Stimulated activated CD8-positive, alpha-beta memory T cell treated with anti-CD3 and anti-CD28 coated beads, Interleukin-12 subunit alpha, Interleukin-12 subunit beta, amount 100 ng/mL, for 24 hours (primary cell): ENCODE measurements at regions not wholly inside any gene's neighbourhood (a gene's known extent, or its start where the extent isn't known, plus 50 kb on each side); places are given as distances from the start of the nearest gene placed in this dataset.
"Not testable (repeated sequence)": the region's sequence is repeated elsewhere in the genome, so short reads cannot be mapped to it uniquely, and the experiment has no call there.

Experiments used
- DNase-seq: peaks from one replicate; pipeline ENCODE4 v3.0.0-alpha.2; 2020; ENCODE audit errors: extremely low read depth

DNA sequence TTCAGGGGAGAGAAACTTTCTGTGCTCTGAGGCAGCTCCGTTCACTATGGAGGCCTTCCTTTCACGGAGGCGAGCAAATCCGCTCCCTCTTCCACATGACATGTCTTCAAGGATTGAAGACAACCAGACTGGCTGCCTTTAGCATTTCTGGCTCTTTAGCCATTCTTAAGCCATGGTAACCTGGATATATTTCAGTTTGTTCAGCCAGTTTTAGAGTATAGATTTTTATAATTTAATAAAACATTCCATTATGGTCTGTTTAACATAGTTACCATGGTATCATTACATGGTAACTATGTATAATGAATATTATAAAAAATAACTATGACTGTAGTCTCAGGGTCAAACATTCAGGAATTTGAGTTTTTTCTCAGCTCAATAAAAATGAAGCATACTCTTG, 54.2 kb upstream of the NFIA start:
- no peak for DNase-seq

DNA sequence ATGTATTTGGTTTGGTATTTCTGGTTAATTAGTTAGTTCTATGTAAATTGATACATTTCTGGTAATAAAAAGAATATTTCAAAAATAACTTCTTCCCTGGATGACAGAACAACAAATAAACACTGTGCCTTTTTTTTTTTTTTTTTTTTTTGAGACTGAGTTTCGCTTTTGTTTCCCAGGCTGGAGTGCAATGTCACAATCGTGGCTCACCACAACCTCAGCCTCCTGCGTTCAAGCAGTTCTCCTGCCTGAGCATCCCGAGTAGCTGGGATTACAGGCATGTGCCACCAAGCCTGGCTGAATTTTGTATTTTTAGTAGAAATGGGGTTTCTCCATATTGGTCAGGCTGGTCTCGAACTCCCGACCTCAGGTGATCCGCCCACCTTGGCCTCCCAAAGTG, 64.3 kb upstream of the NFIA start:
- DNase-seq, result not testable (repeated sequence)

DNA sequence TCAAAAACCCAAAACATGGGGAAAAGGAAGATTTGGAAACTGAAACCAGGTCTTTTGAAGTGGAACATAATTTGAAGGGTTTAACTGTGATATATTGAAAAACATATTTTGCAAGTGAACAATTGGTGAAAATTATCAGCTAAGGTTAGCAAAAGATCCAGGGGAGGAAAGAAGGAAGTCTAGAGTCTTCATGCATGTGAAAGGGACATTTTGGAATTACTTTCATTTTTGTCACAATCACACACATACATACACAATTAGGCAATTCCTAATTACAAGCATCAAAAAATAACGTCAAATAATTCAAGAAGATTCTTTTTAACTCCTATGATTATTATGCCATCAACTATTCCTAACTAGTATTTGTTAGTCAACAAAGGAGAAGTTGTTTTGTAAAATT, 64.7 kb upstream of the NFIA start:
- no peak for DNase-seq

DNA sequence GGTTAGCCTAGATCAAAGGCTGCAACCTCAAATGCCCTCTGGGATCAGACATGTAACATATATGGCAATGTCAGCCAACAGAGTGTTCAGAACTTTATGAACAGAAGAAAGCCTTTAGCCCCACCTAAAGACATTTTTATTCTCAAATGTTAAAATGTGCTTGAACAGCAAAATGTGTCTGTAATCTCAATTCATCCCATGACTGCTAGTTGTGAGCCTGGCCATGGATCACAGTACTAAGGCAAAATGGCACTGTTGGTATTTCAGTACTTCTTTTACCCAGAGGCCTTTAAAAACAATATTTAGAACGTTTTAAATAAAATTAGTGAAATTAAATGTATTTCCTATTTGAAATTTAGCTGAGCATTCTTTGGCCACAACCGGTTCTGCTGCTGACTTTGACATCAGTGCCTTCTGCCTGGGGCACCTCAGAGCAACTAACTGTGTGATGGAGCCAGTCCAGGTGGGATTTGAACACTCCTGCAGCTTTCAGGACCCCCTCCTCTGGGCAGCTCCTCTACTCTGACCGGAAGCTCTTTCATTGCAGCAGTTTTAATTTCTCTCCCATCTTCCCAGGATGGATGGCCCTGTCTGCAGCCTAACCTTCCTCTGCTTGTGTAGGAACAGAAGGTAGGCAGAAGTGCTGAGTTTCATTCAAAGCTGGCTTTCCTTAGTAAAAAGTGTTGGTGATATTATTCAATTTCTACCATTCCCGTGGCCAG, 68.3 kb upstream of the NFIA start:
- DNase-seq, result no peak

DNA sequence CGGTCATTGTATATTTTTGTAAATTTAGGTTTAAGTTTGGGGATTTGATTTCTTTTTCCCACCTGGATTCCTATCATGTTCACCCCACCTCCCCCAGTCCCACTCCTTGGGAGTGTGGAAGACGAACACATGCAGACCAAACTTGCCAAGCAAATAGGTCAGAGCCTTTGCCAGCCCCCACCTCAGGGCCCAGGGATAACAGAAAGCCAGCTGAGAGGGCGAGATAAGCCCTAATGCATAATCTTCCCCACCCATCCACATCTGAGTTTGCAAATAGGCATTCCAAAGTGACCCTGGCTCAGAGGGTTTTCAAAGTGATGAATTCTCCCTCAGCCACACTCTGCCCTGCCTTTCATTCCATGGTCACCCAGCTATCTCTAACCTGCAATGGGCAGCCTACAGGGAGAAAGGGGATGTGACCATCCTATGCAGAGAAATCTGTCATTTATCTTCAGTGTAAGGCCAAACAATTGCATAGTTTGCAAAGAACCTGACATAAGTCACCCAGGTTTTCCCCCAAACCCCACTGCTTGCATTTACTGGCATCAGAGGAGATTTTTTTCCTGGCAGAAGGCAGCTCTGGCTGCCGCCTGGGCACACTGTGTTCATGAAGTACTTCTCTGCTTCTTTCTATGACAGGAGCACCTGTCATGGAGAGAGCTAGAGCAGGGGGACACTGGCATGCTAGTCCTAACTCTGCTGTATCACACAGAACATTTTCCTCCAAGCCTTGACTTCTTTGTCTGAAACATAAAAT, 69.0 kb upstream of the NFIA start:
- DNase-seq, result no peak

DNA sequence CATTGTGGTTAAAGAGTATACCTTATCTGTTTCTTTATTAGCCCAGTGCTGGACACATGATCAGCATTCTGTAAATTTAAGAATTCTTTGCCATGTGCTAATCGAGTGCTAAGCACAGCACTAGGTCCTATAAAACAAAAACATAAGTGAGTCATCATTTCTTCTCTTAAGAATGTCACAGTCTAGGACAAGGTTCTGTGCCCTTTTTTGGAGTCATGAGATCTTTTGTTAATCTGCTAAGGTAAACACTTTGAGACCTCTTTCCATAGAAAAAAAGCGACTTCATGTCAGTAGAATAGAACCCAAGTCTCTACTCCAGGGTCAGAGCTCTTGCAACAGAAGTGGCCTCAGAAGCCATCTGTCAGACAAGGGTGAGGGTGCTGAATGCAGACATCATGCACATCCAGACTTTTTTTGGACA, 70.0 kb upstream of the NFIA start:
- no peak for DNase-seq

DNA sequence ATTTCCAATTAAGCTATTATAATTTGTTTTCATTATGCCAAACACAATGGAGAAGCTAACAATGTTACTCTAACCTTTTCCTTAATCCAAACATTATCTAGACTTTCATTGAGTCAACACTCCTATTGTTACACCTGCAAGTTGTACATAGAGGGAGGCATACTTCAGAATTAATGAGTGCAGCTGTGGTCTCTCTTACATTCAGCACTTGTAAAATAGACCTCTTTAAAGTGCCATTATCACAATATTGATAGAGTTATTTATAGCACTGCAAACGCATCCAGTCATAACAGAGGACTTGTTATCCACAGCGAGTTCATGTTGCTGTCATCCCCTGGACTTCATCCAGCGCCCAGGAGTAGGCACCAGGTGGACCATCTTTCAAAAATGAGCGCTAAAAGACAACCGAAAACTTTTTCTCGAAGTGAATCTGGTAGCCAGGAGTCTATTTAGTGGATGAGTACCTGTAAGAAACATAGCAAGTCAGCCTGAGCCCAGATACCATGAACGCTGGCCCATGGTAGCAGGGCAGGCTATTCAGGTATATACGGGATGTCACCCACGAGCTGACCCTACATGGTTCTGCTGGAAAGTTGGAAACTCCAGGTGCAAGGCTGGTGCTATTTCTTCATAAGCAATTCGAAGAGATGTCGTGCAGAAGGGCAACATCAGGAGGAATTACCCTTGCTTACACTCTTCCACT, 70.6 kb upstream of the NFIA start:
- no peak for DNase-seq

DNA sequence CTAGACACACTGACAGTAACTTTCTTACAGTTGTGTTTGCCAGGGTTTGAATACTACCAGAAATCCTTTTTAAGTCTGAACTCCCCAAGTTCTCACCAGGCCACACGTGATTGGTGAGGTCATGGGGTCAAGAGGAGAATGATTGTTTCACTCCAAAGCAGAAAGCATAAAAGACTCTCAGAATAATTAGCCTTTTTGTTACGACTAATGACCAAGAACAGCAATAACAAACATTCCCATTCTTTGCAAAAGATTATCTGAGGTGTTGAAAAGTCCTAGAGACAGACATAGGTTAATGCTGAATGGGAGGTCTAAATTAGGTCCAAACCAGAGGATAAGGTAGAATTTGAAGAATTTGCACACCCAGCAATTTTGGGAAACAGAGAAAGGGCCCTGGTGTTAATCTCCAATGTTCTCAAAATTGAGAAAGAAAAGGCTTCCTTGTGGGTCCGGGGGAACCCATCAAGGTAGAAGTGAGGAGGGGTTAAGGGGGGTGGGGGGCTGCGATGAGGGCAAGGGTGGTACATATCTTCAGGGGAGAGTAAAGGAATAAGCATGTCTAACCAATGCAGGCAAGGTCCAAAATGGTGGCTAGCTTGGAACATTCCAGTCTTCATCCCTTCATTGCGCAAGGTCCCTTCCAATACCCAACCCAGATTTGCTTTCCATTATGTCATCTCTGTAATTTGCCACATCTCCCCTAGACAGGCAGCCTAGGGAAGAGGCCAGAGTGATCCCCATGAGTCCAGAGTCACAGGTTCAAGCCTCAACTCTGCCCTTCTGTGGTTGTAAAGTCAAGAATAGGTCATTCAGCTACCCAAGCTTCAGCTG, 74.6 kb upstream of the NFIA start:
- no peak for DNase-seq

DNA sequence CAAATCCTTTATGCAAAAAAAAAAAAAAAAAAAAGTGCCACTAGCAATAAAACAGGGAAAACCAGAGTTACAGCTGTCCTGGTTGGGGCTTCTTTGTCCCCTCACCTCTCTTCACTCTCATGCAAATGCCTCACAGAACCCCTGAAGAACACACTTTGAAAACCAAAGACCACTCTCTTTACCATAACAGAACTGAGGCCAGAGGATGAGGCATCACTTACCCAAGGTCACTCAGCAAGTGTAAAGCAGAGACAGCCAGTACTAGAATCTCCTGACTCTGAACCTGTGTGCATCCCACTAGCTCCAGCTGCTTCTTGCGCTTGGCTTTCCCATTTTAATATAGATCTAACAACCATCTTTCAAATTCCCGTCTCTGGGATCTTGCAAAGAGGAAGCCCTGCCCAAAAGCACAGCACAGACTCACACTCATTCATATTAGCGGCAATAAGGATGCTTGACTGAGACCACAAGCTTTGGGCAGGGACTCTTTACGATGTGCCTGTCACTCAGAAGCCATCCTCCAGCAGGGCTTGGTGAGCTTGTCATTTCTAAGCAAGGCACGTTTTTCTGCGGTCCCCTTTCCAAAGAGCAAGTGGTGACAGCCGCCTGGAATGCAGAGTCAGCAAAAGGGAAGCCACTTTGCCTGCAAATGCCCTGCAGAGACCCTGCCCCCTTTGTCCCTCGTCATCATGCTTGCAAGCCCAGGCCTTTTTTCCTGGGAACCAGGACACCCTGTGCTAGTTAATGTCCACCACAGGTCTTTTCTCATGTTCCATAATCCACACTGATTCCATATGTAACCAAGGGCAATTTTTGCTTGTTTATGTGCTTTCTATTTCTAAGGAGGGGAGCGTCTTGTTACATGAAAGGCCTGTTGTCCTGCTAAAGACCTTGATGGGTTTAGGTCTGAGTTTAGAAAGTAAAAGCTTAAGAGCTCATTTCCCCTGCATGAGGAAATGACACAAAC, 76.5 kb upstream of the NFIA start:
- DNase-seq, result no peak

DNA sequence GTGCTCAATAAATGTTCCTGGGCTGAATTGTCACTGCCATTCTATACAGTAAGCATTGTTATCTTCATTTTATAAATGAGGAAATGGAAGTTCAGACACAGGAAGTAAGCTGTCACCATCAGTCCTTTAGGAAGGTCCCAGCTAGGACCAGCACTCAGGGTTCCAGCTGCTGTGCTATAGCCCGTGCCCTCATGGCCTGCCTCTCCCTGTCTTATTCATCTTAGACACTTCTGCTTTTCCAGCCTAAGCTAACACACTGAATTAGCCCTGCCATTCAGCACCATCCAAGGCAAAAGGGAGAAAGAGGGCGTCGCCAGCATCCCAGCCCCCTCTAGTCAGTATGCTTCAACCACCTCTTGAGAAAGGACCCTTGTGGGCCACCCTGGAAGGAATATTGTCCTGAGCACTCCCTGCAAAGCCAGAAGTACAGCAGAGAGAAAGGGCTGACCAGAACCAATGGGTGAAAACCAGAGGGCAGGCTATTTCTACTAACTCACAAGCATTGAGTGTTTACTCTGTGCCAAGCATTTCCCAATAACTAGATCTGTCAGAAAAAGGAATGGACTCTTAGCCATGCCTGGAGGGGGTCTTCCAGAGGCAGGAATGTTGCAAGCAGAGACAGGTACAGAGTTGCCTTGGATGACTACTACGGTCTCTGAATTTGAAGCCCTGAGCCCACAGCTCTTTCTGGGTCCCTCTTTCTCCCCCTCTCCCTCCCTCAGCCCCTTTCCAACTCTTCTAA, 77.9 kb upstream of the NFIA start:
- DNase-seq, result no peak

DNA sequence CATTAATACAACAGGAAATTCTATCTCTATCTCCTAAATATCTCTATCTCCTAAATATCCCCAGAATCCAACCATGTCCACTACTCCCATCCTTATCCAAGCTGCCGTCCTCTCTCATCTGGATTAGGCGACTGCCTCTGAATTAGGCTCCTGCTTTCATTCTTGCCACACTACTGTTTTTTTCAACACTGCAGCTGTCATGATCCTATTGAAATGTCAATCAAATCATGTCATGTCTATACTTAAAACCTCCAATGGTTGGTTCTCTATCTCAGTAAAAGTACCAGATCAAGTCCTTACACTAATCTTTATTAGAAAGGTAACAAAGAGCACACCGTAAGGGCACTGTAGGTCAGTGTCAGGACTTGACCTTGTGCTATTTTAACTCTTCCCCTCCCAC, 82.0 kb upstream of the NFIA start:
- no peak for DNase-seq

DNA sequence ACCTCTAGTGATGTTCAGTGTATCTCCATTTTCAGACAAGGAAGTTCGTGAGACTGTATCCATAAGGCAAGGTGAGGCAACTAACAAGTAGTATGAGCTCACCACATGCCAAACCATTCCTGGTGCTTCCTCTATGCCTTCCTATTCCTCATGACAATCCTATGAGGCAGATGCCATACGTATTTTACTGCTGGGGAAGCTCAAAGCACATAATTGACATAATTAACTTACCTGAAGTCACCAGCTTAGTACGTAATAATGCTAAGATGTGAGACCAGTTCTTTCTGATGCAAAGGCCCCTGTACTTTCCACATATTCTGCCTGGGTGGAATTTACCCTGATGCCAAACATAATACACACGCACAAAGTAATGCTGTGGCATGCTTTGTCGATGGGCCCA, 83.6 kb upstream of the NFIA start:
- DNase-seq, result no peak

DNA sequence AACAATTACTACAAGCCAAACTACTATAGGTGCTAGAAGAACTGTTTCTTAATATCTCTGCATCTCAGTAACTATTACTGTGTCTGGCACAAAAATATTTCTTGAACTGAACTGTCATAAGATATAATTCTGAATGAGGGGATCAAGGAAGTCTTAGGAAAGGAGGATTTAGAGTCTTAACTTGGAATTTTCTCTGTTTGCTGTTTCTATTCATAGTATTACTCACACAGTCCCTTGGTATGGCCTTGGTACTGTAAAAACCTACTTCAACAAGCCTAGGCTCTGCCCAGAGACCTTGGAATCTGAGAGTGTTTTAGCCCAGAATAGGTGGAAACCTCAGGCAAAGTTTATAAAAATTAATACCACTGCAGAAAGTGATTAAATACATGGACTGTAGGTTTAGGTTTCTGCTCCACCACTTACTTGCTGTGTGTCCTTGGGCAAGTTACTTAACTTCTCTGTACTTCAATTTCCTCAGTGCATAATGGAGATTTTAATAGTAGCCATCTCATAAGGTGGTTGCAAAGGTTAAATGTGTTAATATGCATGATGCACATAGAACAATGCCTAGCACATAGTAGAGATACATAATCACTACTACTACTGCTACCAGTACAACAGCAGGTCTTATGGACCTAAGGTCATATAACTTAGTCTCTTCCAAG, 87.4 kb upstream of the NFIA start:
- no peak for DNase-seq

DNA sequence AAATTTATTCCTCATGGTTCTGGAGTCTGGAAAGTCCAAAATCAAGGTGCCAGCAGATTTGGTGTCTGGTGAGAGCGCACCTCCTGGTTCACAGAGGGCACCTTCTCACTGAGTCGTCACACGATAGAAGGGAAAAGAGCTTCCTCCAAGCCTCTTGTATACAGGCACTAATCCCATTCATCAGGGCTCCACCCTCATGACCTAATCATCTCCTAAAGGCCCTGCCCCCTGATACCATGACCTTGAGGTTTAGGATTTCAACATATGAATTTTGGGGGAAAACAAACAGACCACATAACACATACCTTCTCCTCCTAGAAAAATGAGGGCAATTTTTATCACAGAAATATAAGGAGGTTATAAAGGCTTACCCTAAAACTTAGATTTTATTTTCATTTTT, 88.0 kb upstream of the NFIA start:
- DNase-seq, result no peak

DNA sequence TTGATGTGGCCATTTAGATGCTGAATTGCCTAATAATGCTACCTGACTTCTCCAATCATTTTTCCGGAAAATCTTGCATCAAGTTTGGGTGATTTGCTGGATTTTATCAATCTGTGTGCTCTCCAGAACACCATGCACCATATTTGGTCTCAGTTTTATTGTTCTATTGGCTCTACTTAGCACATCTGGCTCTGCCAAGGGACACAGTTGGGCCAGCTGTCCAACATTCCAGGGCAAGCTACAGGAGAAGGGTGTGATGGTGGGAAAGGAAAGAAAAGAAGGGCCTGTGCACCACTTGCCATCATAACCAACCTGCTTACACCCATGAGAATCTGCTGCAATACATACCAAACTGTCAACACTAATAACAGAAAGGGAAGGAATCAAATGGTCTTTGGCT, 90.2 kb upstream of the NFIA start:
- DNase-seq, result no peak

DNA sequence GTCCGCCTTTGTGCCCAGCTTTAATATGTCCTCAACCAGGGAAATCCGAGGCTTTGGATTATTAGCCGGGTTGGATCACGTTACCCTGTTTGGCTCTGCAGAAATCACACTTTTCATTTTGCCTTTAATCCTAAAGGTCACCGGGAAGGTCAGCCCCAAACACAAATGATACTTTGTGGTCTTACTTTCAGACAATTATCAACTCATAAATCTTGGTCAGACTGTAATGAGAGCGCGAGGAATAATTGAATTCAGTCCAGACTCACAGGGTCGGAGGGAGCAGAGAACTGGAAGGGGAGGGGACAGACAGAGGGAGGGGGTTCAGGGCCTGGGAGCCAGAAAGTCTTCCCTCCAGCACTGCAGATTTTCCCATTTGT, 91.7 kb upstream of the NFIA start:
- DNase-seq, result no peak

DNA sequence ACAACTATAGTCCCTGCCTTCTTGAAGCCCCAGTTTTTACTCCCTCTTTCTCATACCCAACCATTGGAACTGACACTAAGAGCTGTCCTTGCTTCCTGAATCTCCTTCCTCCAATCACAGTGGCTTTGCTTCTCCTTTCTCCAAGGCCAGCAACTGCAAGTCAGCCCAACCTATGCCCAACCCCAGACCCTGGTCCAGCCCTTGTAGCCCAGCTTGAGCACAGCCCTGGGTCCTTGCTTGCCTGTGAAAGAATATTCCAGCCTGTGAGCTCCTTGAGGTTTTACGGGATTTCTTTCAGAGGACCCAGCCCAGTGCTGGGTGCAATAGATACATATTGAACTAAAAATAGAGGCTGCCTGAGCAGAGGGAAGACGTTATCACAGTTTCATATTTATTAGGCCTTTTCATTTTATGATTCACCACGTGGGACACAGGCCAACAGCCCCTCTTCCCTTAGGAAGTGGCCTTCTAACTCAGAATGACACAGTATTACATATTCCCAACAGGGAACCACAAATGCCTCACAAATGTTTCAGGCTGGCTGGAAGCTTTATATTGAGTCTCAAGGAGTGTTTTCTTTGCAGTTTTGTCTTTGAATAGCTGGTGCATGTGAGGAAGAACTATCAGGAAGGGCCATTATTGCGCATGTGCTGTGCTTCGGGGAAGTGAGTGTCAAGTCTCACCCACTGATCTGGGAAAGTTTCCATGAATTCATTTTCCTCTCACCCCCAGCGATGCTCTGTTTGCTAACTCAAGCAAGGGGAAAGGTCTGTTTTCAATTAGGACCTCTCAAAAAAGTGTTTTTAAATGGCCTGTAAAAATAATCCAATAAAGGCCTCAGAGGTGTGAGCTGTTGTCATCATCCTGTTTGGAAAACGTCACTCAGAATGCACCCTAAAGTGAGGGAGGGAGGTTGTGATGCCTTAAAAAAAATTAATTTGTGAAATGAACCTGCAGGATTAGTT, 92.3 kb upstream of the NFIA start:
- DNase-seq, result no peak

DNA sequence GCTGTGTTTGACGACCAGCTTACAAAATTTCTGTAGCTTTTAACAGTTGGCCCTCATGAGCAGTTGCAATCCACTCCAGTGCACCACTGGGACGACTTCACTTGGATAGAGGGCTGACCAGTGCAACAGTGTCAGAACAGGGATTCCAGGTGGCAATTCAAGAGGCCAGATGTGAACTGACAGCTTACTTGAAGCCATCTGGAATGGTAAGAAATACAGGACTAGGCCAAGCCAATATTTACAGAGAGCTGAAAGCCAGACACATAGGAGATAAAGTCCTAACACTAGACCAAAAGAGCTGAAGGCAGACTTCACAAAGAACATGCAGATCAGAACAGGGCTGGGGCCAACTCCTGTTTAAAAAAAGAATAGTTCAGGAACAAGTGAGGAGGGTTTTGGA, 93.5 kb upstream of the NFIA start:
- DNase-seq, result no peak

DNA sequence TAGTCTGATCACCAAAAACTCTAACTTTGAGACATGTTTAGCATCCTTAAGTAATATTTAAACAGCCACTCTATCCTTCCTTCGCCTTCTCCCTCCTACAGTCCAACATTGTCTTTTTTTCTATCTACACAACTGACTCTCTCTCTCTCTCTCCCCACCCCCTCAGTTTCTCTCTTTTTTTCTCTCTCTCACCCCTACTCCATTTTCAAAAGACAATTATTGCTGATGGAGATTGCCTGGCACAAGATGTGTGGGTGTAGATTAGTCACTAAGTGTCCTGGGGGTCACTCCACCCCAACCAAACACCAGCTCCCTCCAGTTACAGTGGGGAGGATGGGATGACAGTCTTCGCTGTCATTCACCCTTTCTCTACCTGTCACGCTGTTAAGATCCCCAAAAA, 94.5 kb upstream of the NFIA start:
- DNase-seq, result no peak
